Gastroesophageal sphincter (tissue), 3 donors: ENCODE measurements at regions not wholly inside any gene's neighbourhood (a gene's known extent, or its start where the extent isn't known, plus 50 kb on each side); places are given as distances from the start of the nearest gene placed in this dataset.

Source experiments
- POLR2A ChIP-seq, 2 donors: fragments of 450-650 bp; IDR thresholded peaks; one replicate each; pipeline ENCODE4 v1.6.1; 2017; ENCODE audit warnings: antibody characterized with exemption in 2 of 2, mild to moderate bottlenecking in 2 of 2, moderate library complexity in 1 of 2
- TF ChIP-seq, protein P1 (sequence below), 4 experiments: fragments of 200-600 bp in 2 of 4; fragments of 450-650 bp in 2 of 4; sonication (generic) in 1 of 4; IDR thresholded peaks; one replicate each; pipeline ENCODE4 v1.5.1; 2017 to 2019; ENCODE audit warnings: antibody characterized with exemption in 4 of 4, mild to moderate bottlenecking in 2 of 4, moderate library complexity in 2 of 4

DNA sequence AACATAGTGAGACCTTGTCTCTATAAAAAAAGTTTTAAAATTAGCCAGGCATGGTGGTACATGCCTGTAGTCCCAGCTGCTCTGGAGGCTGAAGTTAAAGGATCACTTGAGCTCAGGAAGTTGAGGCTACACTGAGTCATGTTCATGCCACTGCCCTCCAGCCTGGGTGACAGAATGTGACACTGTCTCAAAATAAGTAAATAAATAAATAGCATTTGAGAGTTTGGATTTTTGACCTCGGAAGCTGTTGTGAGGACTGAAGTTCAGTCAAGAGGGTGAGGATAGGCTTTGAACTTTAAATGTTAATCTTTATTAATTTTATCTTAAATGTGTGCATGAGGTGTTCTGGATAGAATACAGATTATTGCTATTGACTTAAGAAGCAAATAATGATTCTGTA lies 110.2 kb downstream of the GNAT3 start:
- TF ChIP-seq POLR2A (IDR thresholded peaks at IDR 0.05), result no peak
- TF ChIP-seq, protein P1, sequence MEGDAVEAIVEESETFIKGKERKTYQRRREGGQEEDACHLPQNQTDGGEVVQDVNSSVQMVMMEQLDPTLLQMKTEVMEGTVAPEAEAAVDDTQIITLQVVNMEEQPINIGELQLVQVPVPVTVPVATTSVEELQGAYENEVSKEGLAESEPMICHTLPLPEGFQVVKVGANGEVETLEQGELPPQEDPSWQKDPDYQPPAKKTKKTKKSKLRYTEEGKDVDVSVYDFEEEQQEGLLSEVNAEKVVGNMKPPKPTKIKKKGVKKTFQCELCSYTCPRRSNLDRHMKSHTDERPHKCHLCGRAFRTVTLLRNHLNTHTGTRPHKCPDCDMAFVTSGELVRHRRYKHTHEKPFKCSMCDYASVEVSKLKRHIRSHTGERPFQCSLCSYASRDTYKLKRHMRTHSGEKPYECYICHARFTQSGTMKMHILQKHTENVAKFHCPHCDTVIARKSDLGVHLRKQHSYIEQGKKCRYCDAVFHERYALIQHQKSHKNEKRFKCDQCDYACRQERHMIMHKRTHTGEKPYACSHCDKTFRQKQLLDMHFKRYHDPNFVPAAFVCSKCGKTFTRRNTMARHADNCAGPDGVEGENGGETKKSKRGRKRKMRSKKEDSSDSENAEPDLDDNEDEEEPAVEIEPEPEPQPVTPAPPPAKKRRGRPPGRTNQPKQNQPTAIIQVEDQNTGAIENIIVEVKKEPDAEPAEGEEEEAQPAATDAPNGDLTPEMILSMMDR (IDR thresholded peaks at IDR 0.05), result no peak
